GM23338 (cell line): ENCODE measurements at regions not wholly inside any gene's neighbourhood (a gene's known extent, or its start where the extent isn't known, plus 50 kb on each side); places are given as distances from the start of the nearest gene placed in this dataset.

Experiments used
- ATAC-seq: fragments of 200-7000 bp; cut with Tn5 transposase; 3 replicates; pipeline ENCODE4 v1.9.1; 2020
- DNase-seq: peaks from one replicate; pipeline ENCODE4 v3.0.0-alpha.2; 2015; ENCODE audit warnings: low spot score
- H2AFZ ChIP-seq: fragments of 200-600 bp; sonication (generic); 2 replicates; pipeline ENCODE4 v1.8.0; 2016; ENCODE audit warnings: antibody characterized with exemption, mild to moderate bottlenecking, moderate library complexity
- H3F3A ChIP-seq: fragments of 200-600 bp; sonication (generic); replicated peaks from 2 replicates; pipeline ENCODE4 v1.8.0; 2017; ENCODE audit warnings: antibody characterized with exemption, mixed run types, low read depth
- H3K27ac ChIP-seq: fragments of 200-600 bp; sonication (generic); 2 replicates; pipeline ENCODE4 v1.6.1; 2016; ENCODE audit warnings: low read depth
- H3K27me3 ChIP-seq: fragments of 200-600 bp; sonication (generic); 2 replicates; pipeline ENCODE4 v1.8.0; 2016; ENCODE audit warnings: mild to moderate bottlenecking, mixed run types, moderate library complexity; ENCODE audit not compliant: insufficient read depth
- H3K36me3 ChIP-seq: fragments of 200-600 bp; sonication (generic); 2 replicates; pipeline ENCODE4 v1.8.0; 2016; ENCODE audit warnings: mild to moderate bottlenecking; ENCODE audit not compliant: insufficient read depth
- H3K4me1 ChIP-seq: fragments of 200-600 bp; sonication (generic); 2 replicates; pipeline ENCODE4 v1.8.0; 2016; ENCODE audit warnings: mild to moderate bottlenecking, moderate library complexity; ENCODE audit not compliant: insufficient read depth
- H3K4me2 ChIP-seq: fragments of 200-600 bp; sonication (generic); 2 replicates; pipeline ENCODE4 v1.7.1; 2017; ENCODE audit warnings: mixed run types
- H3K4me3 ChIP-seq: fragments of 200-600 bp; sonication (generic); 2 replicates; pipeline ENCODE4 v1.6.1; 2016; ENCODE audit warnings: mixed run types
- H3K79me2 ChIP-seq: fragments of 200-600 bp; sonication (generic); replicated peaks from 2 replicates; pipeline ENCODE4 v1.8.0; 2017; ENCODE audit warnings: mild to moderate bottlenecking; ENCODE audit not compliant: insufficient read depth
- H3K9me2 ChIP-seq: fragments of 200-600 bp; sonication (generic); 2 replicates; pipeline ENCODE4 v1.8.0; 2017; ENCODE audit not compliant: insufficient read depth
- H4K20me1 ChIP-seq: fragments of 200-600 bp; sonication (generic); replicated peaks from 2 replicates; pipeline ENCODE4 v1.8.0; 2017; ENCODE audit warnings: mild to moderate bottlenecking; ENCODE audit not compliant: insufficient read depth
- H3K27ac Mint-ChIP-seq: 2 replicates; pipeline ENCODE4 v1.8.0; 2020; ENCODE audit warnings: inconsistent platforms, mild to moderate bottlenecking, moderate library complexity, mixed read lengths
- H3K27me3 Mint-ChIP-seq: 3 replicates; pipeline ENCODE4 v1.8.0; 2022; ENCODE audit warnings: low read depth, mild to moderate bottlenecking, moderate library complexity, mixed read lengths, inconsistent platforms; ENCODE audit not compliant: insufficient read depth, poor library complexity
- H3K36me3 Mint-ChIP-seq: 3 replicates; pipeline ENCODE4 v1.8.0; 2021; ENCODE audit warnings: low read depth, mild to moderate bottlenecking, inconsistent platforms, moderate library complexity, mixed read lengths
- H3K4me1 Mint-ChIP-seq: 3 replicates; pipeline ENCODE4 v1.8.0; 2020; ENCODE audit warnings: mild to moderate bottlenecking, inconsistent platforms, mixed read lengths
- H3K4me3 Mint-ChIP-seq: 3 replicates; pipeline ENCODE4 v1.8.0; 2021; ENCODE audit warnings: moderate library complexity, mild to moderate bottlenecking, inconsistent platforms, mixed read lengths
- H3K9me3 Mint-ChIP-seq: 3 replicates; pipeline ENCODE4 v1.8.0; 2020; ENCODE audit warnings: moderate library complexity, mild to moderate bottlenecking, inconsistent platforms, mixed read lengths
- CREB1 ChIP-seq: fragments of 250-450 bp; sonication (Bioruptor Pico); IDR thresholded peaks from 2 replicates; pipeline ENCODE4 v1.5.0; 2020; ENCODE audit warnings: low read depth, mild to moderate bottlenecking, moderate library complexity
- EZH2 ChIP-seq: fragments of 200-600 bp; sonication (generic); IDR thresholded peaks from one replicate; pipeline ENCODE4 v1.8.0; 2017; ENCODE audit warnings: antibody characterized with exemption, mild to moderate bottlenecking, low read depth; ENCODE audit not compliant: unreplicated experiment
- EZH2phosphoT487 ChIP-seq: fragments of 200-600 bp; sonication (generic); IDR thresholded peaks from one replicate; pipeline ENCODE4 v1.8.1; 2018; ENCODE audit warnings: antibody characterized with exemption; ENCODE audit not compliant: unreplicated experiment
- JUNB ChIP-seq: IDR thresholded peaks from one replicate; pipeline ENCODE4 v1.6.1; 2016; ENCODE audit warnings: antibody characterized with exemption; ENCODE audit not compliant: unreplicated experiment
- STAT1 ChIP-seq: IDR thresholded peaks from one replicate; pipeline ENCODE4 v1.6.1; 2016; ENCODE audit warnings: antibody characterized with exemption; ENCODE audit not compliant: unreplicated experiment
- ZNF331 ChIP-seq: fragments of 250-450 bp; sonication (Bioruptor Pico); IDR thresholded peaks from 2 replicates; pipeline ENCODE4 v1.5.0; 2020; ENCODE audit warnings: low read depth, mild to moderate bottlenecking, moderate library complexity
- ZNF462 ChIP-seq: fragments of 250-450 bp; sonication (Bioruptor Pico); IDR thresholded peaks from 2 replicates; pipeline ENCODE4 v1.5.0; 2020; ENCODE audit warnings: mild to moderate bottlenecking, moderate library complexity
- TF ChIP-seq, protein P1 (sequence below), 2 experiments: fragments of 200-600 bp in 1 of 2; sonication (generic) in 1 of 2; conservative IDR thresholded peaks; 2 replicates each; pipeline versions ENCODE4 v1.5.1 to v1.6.1; 2016 to 2017; ENCODE audit warnings: antibody characterized with exemption in 2 of 2, low read depth in 2 of 2, mild to moderate bottlenecking in 2 of 2, moderate library complexity in 1 of 2

GRCh38 chr7:130875901-130876300 lies 141.9 kb upstream of the KLF14 start (continued):
- TF ChIP-seq ZNF462 (CRISPR knock-in tag) = no peak
- no peak for TF ChIP-seq ZNF331 (CRISPR knock-in tag)
- TF ChIP-seq, protein P1, sequence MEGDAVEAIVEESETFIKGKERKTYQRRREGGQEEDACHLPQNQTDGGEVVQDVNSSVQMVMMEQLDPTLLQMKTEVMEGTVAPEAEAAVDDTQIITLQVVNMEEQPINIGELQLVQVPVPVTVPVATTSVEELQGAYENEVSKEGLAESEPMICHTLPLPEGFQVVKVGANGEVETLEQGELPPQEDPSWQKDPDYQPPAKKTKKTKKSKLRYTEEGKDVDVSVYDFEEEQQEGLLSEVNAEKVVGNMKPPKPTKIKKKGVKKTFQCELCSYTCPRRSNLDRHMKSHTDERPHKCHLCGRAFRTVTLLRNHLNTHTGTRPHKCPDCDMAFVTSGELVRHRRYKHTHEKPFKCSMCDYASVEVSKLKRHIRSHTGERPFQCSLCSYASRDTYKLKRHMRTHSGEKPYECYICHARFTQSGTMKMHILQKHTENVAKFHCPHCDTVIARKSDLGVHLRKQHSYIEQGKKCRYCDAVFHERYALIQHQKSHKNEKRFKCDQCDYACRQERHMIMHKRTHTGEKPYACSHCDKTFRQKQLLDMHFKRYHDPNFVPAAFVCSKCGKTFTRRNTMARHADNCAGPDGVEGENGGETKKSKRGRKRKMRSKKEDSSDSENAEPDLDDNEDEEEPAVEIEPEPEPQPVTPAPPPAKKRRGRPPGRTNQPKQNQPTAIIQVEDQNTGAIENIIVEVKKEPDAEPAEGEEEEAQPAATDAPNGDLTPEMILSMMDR (conservative IDR thresholded peaks at IDR 0.05; ENCODE audit: low read depth in 2 of 2) = no peak
- TF ChIP-seq STAT1 = no peak
- TF ChIP-seq EZH2phosphoT487 = no peak

DNA sequence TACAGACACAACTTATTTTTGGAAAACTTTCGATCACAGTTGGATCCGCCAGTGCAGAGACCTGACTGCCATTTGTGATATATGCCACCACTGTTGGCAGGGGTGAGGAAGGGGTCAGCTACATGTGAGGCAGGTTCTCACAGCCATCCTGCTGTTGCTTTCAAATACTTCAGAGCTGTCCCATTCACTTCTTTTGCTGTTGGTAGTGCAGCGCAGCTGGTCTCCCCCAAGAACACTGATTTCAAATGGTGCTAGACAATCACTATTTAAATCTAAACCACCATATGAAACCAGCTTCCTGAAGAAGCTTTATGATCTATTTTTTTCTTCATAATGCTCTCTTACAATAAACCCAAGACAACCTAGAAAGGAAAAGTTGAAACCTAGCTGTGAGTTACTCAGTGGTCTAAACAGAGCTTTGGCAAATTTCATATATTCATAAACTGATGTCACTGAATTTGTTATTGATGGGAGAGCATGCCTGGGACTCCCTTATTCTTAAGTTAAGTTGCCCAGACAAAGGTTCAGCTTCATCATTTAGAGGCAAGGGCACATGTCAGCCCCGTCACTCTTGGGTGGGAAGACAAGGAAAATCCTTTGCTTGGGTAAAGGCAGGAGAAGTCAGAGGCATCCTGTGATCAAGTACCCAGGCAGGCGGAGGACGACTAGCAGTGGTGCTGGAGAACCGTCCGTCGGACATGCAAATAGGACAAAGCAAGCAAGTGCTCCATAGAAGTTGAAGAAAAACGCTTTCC lies 143.4 kb upstream of the KLF14 start:
- Histone ChIP-seq H3K4me2 (no peak overlapping the region), H3K4me3 (no peak overlapping the region), H3K9me2 (no peaks in the 10 kb centered on the region), H2AFZ (no peak overlapping the region), H3K79me2 (no peaks in the 10 kb centered on the region), H3F3A (no peaks in the 10 kb centered on the region), H3K4me1 (peaks cover 27% of the 10 kb centered on the region), H3K27ac (no peak overlapping the region), H4K20me1 (no peaks in the 10 kb centered on the region; the same call in 1 of the 2 replicates), H3K27me3 (no peaks in the 10 kb centered on the region), H3K36me3 (no peaks in the 10 kb centered on the region)
- H3K36me3 Mint-ChIP-seq = 0 out of 3 replicates have a peak, but pooled peaks cover under 1% of the 10 kb centered on the region
- no peak overlapping the region for H3K4me3 Mint-ChIP-seq
- ATAC-seq (no peak), DNase-seq (no peak)
- H3K9me3 Mint-ChIP-seq = no peaks in the 10 kb centered on the region
- peaks cover 37% of the 10 kb centered on the region for H3K4me1 Mint-ChIP-seq
- no peak overlapping the region for H3K27ac Mint-ChIP-seq
- peaks cover 3% of the 10 kb centered on the region for H3K27me3 Mint-ChIP-seq
- no peak for TF ChIP-seq CREB1
- TF ChIP-seq JUNB = no peak
- TF ChIP-seq ZNF331 (CRISPR knock-in tag) = no peak
- no peak for TF ChIP-seq STAT1
- no peak for TF ChIP-seq EZH2phosphoT487
- TF ChIP-seq EZH2 = no peak
- TF ChIP-seq, protein P1 (conservative IDR thresholded peaks at IDR 0.05; ENCODE audit: low read depth in 2 of 2) = no peak
